ENCODE measurements at regions not wholly inside any gene's neighbourhood (a gene's known extent, or its start where the extent isn't known, plus 50 kb on each side); places are given as distances from the start of the nearest gene placed in this dataset.
"Not testable (repeated sequence)": the region's sequence is repeated elsewhere in the genome, so short reads cannot be mapped to it uniquely, and the experiment has no call there.

GRCh38 chr5:135743705-135744411, 90.6 kb upstream of the SLC25A48 start:
- no peak overlapping the region for H3K27ac ChIP-seq
- no peak for TF ChIP-seq CTCF (IDR thresholded peaks at IDR 0.05)
- TF ChIP-seq ZFX (IDR thresholded peaks at IDR 0.05; ENCODE audit: borderline replicate concordance), result no peak

GRCh38 chr5:135743181-135743580, 91.3 kb upstream of the SLC25A48 start:
- no peak for TF ChIP-seq ZFX (IDR thresholded peaks at IDR 0.05; ENCODE audit: borderline replicate concordance)
- TF ChIP-seq CTCF (IDR thresholded peaks at IDR 0.05), result no peak
- no peak overlapping the region for H3K27ac ChIP-seq

- H3K27ac ChIP-seq, result not testable (repeated sequence)
Observed at GRCh38 chr5:135742240-135742639, 92.2 kb upstream of the SLC25A48 start.

GRCh38 chr5:135741040-135741439, 93.4 kb upstream of the SLC25A48 start:
- no peak for TF ChIP-seq ZFX (IDR thresholded peaks at IDR 0.05; ENCODE audit: borderline replicate concordance)
- no peak for TF ChIP-seq CTCF (IDR thresholded peaks at IDR 0.05)
- H3K27ac ChIP-seq, result no peak overlapping the region

GRCh38 chr5:135740475-135740874, 94.0 kb upstream of the SLC25A48 start:
- no peak overlapping the region for H3K27ac ChIP-seq
- TF ChIP-seq ZFX (IDR thresholded peaks at IDR 0.05; ENCODE audit: borderline replicate concordance), result no peak
- no peak for TF ChIP-seq CTCF (IDR thresholded peaks at IDR 0.05)

GRCh38 chr5:135739383-135739981, 95.0 kb upstream of the SLC25A48 start:
- no peak for TF ChIP-seq CTCF (IDR thresholded peaks at IDR 0.05)
- no peak for TF ChIP-seq ZFX (IDR thresholded peaks at IDR 0.05; ENCODE audit: borderline replicate concordance)

GRCh38 chr5:135738564-135738875, 95.9 kb upstream of the SLC25A48 start:
- no peak overlapping the region for H3K27ac ChIP-seq
- no peak for TF ChIP-seq CTCF (IDR thresholded peaks at IDR 0.05)
- no peak for TF ChIP-seq ZFX (IDR thresholded peaks at IDR 0.05; ENCODE audit: borderline replicate concordance)

More at GRCh38 chr5:135739383-135739981, 95.0 kb upstream of the SLC25A48 start:
- no peak overlapping the region for H3K27ac ChIP-seq

Measured in 22Rv1 (cell line).